ENCODE measurements at regions not wholly inside any gene's neighbourhood (a gene's known extent, or its start where the extent isn't known, plus 50 kb on each side); places are given as distances from the start of the nearest gene placed in this dataset.

DNA sequence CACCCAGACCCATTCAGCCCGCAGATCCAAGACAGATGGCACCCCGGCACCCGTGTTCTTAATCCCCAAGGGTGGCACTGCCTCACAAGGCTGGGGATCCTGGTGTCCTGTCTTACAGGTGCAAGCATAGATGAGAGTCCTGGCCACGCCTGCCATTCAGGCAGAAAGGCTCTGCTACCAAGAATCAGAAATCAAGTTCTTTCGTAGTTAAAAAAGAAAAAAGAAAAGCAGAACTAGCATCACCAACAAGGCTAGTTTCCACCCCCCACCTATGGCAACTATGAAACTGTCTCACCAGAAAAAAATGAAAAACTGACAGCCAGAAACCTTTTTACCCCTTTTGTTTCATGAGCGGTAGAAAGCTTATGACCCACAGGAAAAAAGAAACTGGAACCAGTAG lies 170.4 kb downstream of the SYK start:
- H3K4me3 Mint-ChIP-seq = no peak overlapping the region
- H3K27ac Mint-ChIP-seq = no peak overlapping the region
- H3K36me3 Mint-ChIP-seq = no peaks in the 10 kb centered on the region
- H3K27me3 Mint-ChIP-seq = no peaks in the 10 kb centered on the region
- no peaks in the 10 kb centered on the region for H3K4me1 Mint-ChIP-seq
- no peaks in the 10 kb centered on the region for H3K9me3 Mint-ChIP-seq

DNA sequence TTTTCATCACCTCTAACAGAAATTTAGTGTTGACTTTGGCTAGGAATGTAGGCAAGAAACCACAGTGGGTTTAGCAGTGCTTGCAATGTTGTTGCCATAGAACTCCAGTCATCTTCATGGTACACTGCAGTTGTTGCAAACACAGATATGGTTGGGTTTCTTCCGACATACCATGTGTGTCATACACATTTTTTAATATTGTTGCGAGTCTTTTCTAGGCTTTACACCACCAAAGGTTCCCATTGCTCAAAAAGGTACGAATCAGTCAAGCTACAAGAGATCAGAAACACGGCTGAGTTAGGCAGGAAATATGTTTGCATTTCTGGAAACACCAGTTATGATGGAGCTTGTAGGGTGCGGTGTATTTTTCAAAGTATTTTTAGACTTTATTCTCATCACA lies 172.4 kb downstream of the SYK start:
- H3K27ac Mint-ChIP-seq = no peak overlapping the region
- H3K4me3 Mint-ChIP-seq = no peak overlapping the region
- H3K9me3 Mint-ChIP-seq = no peaks in the 10 kb centered on the region
- no peaks in the 10 kb centered on the region for H3K36me3 Mint-ChIP-seq
- H3K4me1 Mint-ChIP-seq = no peaks in the 10 kb centered on the region
- no peaks in the 10 kb centered on the region for H3K27me3 Mint-ChIP-seq

DNA sequence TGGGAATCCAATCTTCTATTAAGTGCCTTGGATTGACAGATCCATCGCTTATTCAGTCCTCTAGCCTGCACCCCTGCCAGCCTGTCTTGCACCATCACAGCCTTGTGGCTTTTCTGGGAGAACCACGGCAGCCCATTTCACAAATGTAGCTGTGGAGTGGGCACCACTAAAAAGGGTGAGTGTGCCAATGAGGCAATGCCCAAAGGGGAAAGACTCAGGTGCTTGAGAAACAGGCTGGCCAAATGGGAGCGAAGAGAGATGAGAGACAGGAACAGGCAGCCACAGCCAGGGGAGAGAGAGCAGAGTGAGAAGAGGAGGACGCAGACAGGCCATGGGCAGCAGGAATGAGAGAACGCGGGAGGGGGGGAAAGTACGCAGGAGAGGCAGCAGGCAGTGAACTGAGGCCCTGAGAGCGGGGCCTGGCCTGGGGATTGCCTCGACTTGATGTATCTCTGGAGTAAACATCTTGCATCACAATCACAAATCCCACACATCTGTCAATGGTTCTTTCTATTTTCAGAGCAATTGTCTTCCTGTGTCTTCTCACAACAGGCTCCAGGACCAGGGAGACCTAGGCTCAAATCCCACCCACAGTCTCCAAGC lies 173.1 kb downstream of the SYK start:
- Mint-ChIP-seq H3K9me3 (no peaks in the 10 kb centered on the region), H3K27me3 (no peaks in the 10 kb centered on the region), H3K4me3 (no peak overlapping the region), H3K4me1 (no peaks in the 10 kb centered on the region), H3K36me3 (no peaks in the 10 kb centered on the region), H3K27ac (no peak overlapping the region)

DNA sequence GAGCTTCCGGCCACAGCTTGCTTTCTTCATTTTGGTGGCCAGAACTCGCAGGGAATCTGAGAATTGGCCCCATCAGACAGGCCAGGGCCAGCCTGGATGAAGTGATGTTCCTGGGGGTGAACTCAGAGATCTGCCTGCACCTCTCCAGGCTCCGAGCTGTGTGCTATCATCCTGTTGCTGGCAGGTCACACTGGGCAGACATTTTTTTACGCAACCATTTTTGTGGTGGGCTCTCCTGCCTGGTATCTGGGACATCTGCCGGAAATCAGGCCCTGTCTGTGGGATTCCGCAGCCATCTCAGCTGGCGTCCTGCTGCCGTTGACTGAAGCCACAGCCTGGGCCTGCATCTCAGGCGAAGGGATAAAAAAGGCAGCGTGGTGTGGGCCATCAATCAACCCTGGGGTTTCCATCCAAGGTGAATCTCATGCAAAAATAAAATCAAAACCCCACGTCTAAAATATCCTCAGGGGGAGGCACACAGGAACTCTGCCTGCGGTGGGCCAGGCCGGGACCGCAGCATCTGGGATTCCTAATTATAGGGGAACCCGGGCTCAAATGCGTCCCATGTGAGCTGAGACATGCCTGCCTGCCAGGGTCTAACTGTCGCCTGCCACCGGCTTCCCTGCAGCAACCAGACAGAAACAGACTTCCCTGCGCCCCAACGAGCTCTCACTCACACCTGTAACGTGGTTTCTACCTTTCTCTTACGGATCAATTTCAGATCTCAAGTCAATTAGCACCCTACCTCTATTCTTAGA lies 174.3 kb downstream of the SYK start:
- Mint-ChIP-seq H3K9me3 (no peaks in the 10 kb centered on the region), H3K4me3 (no peak overlapping the region), H3K27me3 (no peaks in the 10 kb centered on the region), H3K4me1 (no peaks in the 10 kb centered on the region), H3K27ac (no peak overlapping the region), H3K36me3 (no peaks in the 10 kb centered on the region)

DNA sequence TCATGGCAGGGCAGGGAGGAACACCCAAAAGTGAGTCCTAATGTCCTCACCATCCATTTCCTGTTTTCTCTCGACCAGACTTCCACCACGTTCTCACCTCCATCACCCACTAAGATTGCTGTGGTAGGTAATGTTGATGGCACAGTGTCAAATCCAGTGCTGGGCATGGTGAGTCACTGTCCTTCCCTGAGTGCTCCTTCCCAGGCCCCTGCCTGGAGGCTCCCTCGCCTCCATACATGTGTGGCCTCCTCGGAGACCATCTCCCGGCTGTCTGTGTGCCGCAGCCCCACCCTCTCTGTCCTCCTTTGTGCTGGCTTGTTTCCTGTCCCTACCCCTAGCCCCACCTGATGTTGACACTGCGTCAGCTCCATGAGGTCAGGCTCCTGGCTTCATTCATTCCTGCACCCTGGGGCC lies 177.5 kb downstream of the SYK start:
- Mint-ChIP-seq H3K27ac (no peak overlapping the region), H3K4me1 (no peaks in the 10 kb centered on the region), H3K36me3 (no peaks in the 10 kb centered on the region), H3K27me3 (no peaks in the 10 kb centered on the region), H3K4me3 (no peak overlapping the region), H3K9me3 (no peaks in the 10 kb centered on the region)

DNA sequence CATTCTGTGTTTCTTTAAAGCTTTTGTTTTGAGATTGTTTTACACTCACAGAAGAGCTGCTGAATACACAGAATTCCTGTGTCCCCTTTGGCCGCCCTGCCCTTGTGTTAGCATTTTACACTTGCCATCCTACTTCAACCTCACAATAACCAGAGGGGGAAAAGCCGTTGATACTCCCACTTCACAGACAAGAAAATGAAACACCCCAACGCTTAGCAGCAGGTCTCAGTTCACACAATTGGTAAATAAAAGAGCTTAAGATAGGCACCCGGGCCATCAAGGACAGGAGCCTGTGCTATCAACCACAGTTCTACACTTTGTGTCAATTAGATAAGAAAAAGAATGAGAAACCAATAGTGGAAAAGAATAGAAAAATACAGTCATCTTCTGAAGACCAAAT lies 178.0 kb downstream of the SYK start:
- H3K9me3 Mint-ChIP-seq = no peaks in the 10 kb centered on the region
- H3K4me3 Mint-ChIP-seq = no peak overlapping the region
- no peak overlapping the region for H3K27ac Mint-ChIP-seq
- no peaks in the 10 kb centered on the region for H3K36me3 Mint-ChIP-seq
- H3K27me3 Mint-ChIP-seq = no peaks in the 10 kb centered on the region
- no peaks in the 10 kb centered on the region for H3K4me1 Mint-ChIP-seq

DNA sequence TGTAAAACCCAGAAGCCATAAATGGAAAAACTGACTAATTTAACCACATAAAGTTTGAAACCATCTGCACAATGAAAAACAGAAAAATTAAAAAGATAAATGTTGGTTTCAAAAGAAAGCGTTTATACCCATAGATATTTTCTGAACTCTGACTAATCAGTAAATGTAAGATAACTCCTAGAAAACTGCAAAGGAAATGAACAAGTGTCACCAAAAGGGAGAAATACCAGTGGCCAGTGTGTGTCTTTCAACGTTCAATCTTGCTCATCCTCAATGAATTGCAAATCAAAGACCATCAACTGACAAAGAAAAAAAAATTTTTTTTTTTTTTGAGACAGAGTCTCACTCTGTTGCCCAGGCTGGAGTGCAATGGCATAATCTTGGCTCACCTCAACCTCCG lies 180.1 kb downstream of the SYK start:
- H3K4me3 Mint-ChIP-seq = no peak overlapping the region
- no peaks in the 10 kb centered on the region for H3K36me3 Mint-ChIP-seq
- H3K27me3 Mint-ChIP-seq = no peaks in the 10 kb centered on the region
- H3K27ac Mint-ChIP-seq = no peak overlapping the region
- no peaks in the 10 kb centered on the region for H3K9me3 Mint-ChIP-seq
- H3K4me1 Mint-ChIP-seq = no peaks in the 10 kb centered on the region

DNA sequence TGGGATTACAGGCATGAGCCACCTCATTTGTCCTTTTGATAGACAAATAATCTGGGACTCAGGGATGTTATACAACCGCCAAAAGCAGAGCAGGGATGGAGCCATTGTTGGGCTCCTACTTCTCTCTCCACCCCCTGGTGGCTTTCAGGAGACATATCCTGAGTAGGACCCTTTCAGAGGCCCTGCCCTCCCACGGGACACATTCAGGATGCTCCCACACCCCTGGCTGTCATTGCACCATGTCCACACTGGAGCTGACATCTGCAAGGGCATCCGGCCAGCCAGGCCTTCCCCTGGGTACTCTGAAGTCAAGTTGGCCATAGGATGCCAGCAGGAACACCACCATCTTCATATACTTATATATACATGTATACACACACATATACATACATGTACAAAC lies 181.8 kb downstream of the SYK start:
- Mint-ChIP-seq H3K27ac (no peak overlapping the region), H3K4me1 (no peaks in the 10 kb centered on the region), H3K9me3 (no peaks in the 10 kb centered on the region), H3K36me3 (no peaks in the 10 kb centered on the region), H3K27me3 (no peaks in the 10 kb centered on the region), H3K4me3 (no peak overlapping the region)

DNA sequence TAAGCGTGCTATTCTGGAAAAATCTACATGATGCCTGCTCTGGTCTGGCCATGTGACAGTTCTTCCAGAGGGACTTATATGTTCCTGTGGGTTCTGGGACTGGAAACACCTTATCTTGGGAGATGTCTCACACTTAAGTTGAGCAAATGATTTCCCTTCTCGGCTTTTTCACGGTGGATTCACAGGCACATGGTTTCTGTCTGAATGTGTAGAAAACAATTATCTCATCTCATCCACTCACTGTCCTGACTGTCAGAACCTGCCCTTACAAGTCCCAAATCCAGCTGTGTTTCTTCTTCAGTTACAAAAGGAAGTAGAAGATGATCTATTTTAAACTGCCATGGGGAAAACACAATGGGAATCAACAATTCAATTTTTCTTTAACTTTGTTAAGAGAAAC lies 184.0 kb downstream of the SYK start:
- no peaks in the 10 kb centered on the region for H3K4me1 Mint-ChIP-seq
- H3K9me3 Mint-ChIP-seq = no peaks in the 10 kb centered on the region
- H3K27ac Mint-ChIP-seq = no peak overlapping the region
- H3K36me3 Mint-ChIP-seq = no peaks in the 10 kb centered on the region
- no peaks in the 10 kb centered on the region for H3K27me3 Mint-ChIP-seq
- H3K4me3 Mint-ChIP-seq = no peak overlapping the region

DNA sequence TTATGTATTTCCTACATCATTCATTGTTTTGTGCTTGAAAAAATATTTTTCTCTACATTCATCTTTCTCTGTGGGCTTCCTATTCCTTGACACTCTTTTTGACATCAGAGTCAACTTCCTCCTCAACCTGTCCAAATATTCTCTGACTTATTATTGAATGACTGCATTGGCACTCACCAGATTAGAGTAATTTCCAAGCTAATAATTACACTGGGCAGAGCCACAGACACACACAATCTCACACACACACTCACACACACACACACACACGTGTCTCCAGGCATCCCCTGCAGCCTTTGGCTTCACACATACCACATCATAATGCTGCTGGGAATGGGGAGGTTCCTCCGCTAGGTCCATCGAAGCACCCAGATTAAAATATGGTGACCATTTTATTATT lies 184.5 kb downstream of the SYK start:
- Mint-ChIP-seq H3K4me3 (no peak overlapping the region), H3K27me3 (no peaks in the 10 kb centered on the region), H3K4me1 (no peaks in the 10 kb centered on the region), H3K36me3 (no peaks in the 10 kb centered on the region), H3K9me3 (no peaks in the 10 kb centered on the region), H3K27ac (no peak overlapping the region)

DNA sequence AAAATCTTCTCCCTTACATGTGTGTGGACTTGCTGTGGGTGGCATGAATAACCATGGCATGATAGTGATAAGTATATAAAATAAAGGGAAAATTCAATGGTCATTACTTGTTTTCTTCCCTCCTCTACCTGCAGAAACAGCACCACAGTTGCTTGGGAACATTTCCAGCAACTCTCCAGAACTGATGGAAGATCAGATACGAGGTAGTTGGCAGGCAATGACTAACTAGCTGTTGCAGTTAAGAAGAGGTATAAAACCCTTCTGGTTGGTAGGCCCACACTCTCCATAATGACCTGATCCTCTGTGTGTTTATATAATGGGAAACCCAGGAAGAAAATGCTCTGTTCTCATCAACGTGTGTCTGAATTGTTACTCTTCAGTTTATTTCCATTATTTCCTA lies 185.9 kb downstream of the SYK start:
- no peaks in the 10 kb centered on the region for H3K9me3 Mint-ChIP-seq
- no peaks in the 10 kb centered on the region for H3K36me3 Mint-ChIP-seq
- H3K27me3 Mint-ChIP-seq = no peaks in the 10 kb centered on the region

DNA sequence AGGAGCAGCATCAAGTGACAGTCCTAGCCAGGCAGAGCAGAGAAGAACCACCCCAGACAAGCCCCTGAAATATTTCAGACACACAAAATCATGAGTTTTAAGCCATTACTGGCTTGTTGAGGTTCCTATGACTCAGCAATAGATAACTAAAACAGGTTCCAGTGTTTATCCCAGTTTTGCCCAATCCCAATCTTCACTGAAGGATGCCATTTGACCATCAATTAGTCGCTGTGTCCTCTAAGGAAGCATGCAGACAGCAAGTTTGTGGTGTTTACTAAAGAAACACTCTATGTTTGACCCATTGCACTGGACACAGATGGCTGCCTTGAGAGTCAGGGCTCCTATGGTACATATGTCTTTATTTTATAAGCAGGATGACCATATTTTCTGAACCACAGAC lies 186.7 kb downstream of the SYK start:
- Mint-ChIP-seq H3K4me3 (no peak overlapping the region), H3K36me3 (no peaks in the 10 kb centered on the region), H3K27me3 (no peaks in the 10 kb centered on the region), H3K27ac (no peak overlapping the region), H3K9me3 (no peaks in the 10 kb centered on the region), H3K4me1 (no peaks in the 10 kb centered on the region)

More for the DNA sequence above, 185.9 kb downstream of the SYK start:
- Mint-ChIP-seq H3K4me3 (no peak overlapping the region), H3K27ac (no peak overlapping the region), H3K4me1 (no peaks in the 10 kb centered on the region)

DNA sequence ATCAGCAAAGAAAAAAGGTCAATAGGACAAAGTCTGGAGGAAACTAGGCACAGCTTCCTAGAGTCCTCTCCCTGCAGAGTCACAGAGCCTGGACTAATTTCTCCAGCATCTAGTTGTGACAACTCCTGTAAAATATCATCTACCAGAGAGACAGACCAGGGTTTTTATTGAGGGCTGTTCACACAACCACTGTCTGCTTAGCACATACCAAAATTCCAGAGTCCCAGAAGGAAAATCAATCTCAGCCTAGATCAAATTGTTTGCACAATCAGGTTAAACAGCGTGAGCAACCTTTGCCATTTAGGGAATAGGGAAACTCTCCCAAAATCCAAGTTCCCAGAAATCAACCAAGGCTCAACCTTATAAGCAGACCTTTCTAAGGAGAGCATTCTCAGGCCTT lies 190.3 kb downstream of the SYK start:
- Mint-ChIP-seq H3K36me3 (no peaks in the 10 kb centered on the region), H3K4me3 (no peak overlapping the region)

DNA sequence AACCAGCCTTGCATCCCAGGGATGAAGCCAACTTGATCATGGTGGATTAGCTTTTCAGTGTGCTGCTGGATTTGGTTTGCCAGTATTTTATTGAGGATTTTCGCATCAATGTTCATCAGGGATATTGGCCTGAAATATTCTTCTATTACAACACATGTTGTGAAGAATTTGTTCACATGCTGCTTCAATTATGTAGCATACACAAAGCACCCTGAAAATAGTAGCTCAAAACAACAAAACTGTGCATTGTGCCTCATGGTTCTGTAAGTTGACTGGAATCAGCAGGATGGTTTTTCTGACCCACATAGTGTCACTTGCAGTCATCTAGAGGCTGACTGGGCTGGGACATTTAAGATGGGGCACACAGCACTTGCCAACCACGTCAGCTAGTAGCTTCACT lies 193.9 kb downstream of the SYK start:
- H3K27me3 Mint-ChIP-seq = no peaks in the 10 kb centered on the region
- H3K27ac Mint-ChIP-seq = no peak overlapping the region
- H3K36me3 Mint-ChIP-seq = no peaks in the 10 kb centered on the region
- no peak overlapping the region for H3K4me3 Mint-ChIP-seq
- no peaks in the 10 kb centered on the region for H3K4me1 Mint-ChIP-seq
- H3K9me3 Mint-ChIP-seq = no peaks in the 10 kb centered on the region

More for the DNA sequence above, 190.3 kb downstream of the SYK start:
- H3K9me3 Mint-ChIP-seq = no peaks in the 10 kb centered on the region
- no peaks in the 10 kb centered on the region for H3K27me3 Mint-ChIP-seq
- H3K27ac Mint-ChIP-seq = no peak overlapping the region
- H3K4me1 Mint-ChIP-seq = no peaks in the 10 kb centered on the region

DNA sequence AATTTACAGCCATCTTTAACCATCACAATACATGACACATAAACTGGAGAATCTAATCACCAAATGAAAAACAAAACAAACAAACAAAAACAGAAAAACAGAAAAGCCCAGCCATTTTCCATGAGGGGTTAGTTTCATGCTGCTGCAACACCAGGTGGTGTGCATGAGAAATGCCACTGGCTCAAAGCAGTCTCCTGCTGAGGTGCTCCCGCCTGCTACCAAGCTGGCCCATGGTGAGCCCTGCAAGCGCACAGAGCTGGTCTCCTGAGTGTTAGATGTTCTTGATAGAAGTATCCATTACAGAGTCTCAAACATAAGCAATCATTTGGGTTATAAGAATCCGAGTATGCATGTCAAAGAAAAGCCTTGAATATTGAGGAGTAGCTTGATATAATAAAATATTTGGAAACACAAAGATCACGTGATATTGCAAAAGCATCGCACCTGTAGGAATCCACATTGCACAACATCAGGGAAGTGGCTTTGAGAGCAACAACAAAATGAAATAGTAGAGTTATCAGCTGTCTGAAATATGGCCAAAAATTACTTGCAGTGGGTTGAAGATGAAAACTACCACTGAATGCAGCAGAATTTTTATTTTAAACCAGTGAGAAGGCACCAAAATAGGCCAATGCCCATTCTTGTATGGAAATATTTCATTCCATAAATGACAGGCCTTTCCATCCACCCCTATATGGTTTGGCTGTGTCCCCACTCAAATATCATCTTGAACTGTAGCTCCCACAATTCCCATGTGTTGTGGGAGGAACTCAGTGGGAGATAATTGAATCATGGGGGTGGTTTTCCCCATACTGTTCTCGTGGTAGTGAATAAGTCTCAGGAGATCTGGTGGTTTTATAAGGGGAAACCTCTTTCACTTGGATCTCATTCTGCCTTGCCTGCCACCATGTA lies 194.8 kb downstream of the SYK start:
- H3K27me3 Mint-ChIP-seq = no peaks in the 10 kb centered on the region
- H3K9me3 Mint-ChIP-seq = no peaks in the 10 kb centered on the region
- H3K4me3 Mint-ChIP-seq = no peak overlapping the region
- H3K36me3 Mint-ChIP-seq = no peaks in the 10 kb centered on the region
- no peaks in the 10 kb centered on the region for H3K4me1 Mint-ChIP-seq
- H3K27ac Mint-ChIP-seq = no peak overlapping the region

DNA sequence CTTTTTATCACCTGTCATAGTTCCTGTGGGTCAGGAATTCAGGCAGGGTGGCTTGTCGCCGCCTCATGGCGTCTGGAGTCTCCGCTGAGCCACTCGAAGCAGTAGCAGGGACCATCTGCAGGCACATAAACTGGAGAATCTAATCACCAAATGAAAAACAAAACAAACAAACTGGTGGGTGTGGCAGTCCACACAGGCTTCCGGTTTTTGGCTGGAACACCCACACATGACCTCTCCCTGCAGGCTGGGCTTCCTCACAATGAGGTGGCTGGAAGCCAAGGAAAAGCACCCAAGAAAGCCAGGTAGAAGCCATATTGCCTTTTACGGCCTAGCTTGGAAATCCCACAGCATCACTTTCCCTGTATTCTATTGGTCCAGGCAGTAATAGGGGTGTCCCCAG lies 197.0 kb downstream of the SYK start:
- Mint-ChIP-seq H3K4me3 (no peak overlapping the region), H3K36me3 (no peaks in the 10 kb centered on the region), H3K27ac (no peak overlapping the region), H3K4me1 (no peaks in the 10 kb centered on the region), H3K27me3 (no peaks in the 10 kb centered on the region), H3K9me3 (no peaks in the 10 kb centered on the region)
